OCI-LY1 (cell line): ENCODE measurements at regions not wholly inside any gene's neighbourhood (a gene's known extent, or its start where the extent isn't known, plus 50 kb on each side); places are given as distances from the start of the nearest gene placed in this dataset.

Experiments
- H2AFZ ChIP-seq: fragments of 200-600 bp; sonication (generic), shearing (Covaris generic); 2 replicates; pipeline ENCODE4 v1.6.0; 2014; ENCODE audit warnings: antibody characterized with exemption, mild to moderate bottlenecking, low read length
- H3F3A ChIP-seq: fragments of 200-600 bp; sonication (generic), shearing (Covaris generic); 2 replicates; pipeline ENCODE4 v1.6.0; 2014; ENCODE audit warnings: mild to moderate bottlenecking, antibody characterized with exemption, low read length, moderate library complexity; ENCODE audit not compliant: insufficient read depth
- H3K27ac ChIP-seq: fragments of 200-600 bp; sonication (generic); 2 replicates; pipeline ENCODE4 v1.5.1; 2014; ENCODE audit warnings: low read length, mixed run types, mild to moderate bottlenecking, low read depth; ENCODE audit not compliant: poor library complexity, severe bottlenecking
- H3K27me3 ChIP-seq: fragments of 200-600 bp; sonication (generic); 2 replicates; pipeline ENCODE4 v1.6.0; 2014; ENCODE audit warnings: antibody characterized with exemption, mild to moderate bottlenecking, low read length, moderate library complexity; ENCODE audit not compliant: insufficient read depth
- H3K36me3 ChIP-seq: fragments of 200-600 bp; sonication (generic); 2 replicates; pipeline ENCODE4 v1.6.1; 2014; ENCODE audit warnings: mild to moderate bottlenecking, antibody characterized with exemption, low read length, moderate library complexity, mixed read lengths; ENCODE audit not compliant: insufficient read depth
- H3K4me1 ChIP-seq: fragments of 200-600 bp; sonication (generic); 2 replicates; pipeline ENCODE4 v1.5.1; 2014; ENCODE audit warnings: mild to moderate bottlenecking, low read length, moderate library complexity; ENCODE audit not compliant: insufficient read depth, severe bottlenecking
- H3K4me2 ChIP-seq: fragments of 200-600 bp; sonication (generic), shearing (Covaris generic); 2 replicates; pipeline ENCODE4 v1.6.1; 2014; ENCODE audit warnings: low read length
- H3K4me3 ChIP-seq: fragments of 200-600 bp; sonication (generic); 2 replicates; pipeline ENCODE4 v1.5.1; 2014; ENCODE audit warnings: low read length, low read depth, mild to moderate bottlenecking, mixed read lengths; ENCODE audit not compliant: poor library complexity, severe bottlenecking
- H3K79me2 ChIP-seq: fragments of 200-600 bp; shearing (Covaris generic); 2 replicates; pipeline ENCODE4 v1.6.1; 2016; ENCODE audit warnings: mixed run types, low read length, mixed read lengths; ENCODE audit not compliant: insufficient read depth
- H3K9ac ChIP-seq: fragments of 200-600 bp; sonication (generic), shearing (Covaris generic); 2 replicates; pipeline ENCODE4 v1.6.1; 2014; ENCODE audit warnings: mild to moderate bottlenecking, low read length, mixed read lengths
- H3K9me2 ChIP-seq: fragments of 200-600 bp; sonication (generic), shearing (Covaris generic); 2 replicates; pipeline ENCODE4 v1.6.1; 2014; ENCODE audit warnings: low read depth, mild to moderate bottlenecking, low read length, mixed read lengths
- H3K9me3 ChIP-seq: fragments of 200-600 bp; shearing (Covaris generic); 2 replicates; pipeline ENCODE4 v1.6.1; 2014; ENCODE audit warnings: low read length, mixed read lengths
- H4K20me1 ChIP-seq: fragments of 200-600 bp; sonication (generic), shearing (Covaris generic); 2 replicates; pipeline ENCODE4 v1.6.0; 2016; ENCODE audit warnings: mild to moderate bottlenecking, low read length; ENCODE audit not compliant: insufficient read depth
- CTCF ChIP-seq: fragments of 200-600 bp; sonication (generic), shearing (Covaris generic); IDR thresholded peaks from 2 replicates; pipeline ENCODE4 v1.5.1; 2017; ENCODE audit warnings: mild to moderate bottlenecking, antibody characterized with exemption, low read length, moderate library complexity, mixed read lengths
- EZH2 ChIP-seq: fragments of 200-600 bp; sonication (generic), shearing (Covaris generic); IDR thresholded peaks from 2 replicates; pipeline ENCODE4 v1.8.0; 2017; ENCODE audit warnings: borderline replicate concordance, mixed run types, mild to moderate bottlenecking, antibody characterized with exemption, low read length, moderate library complexity, mixed read lengths

- H2AFZ ChIP-seq: no peak overlapping the region
- H3K79me2 ChIP-seq: no peaks in the 10 kb centered on the region
- no peaks in the 10 kb centered on the region for H3K36me3 ChIP-seq
- H3K4me1 ChIP-seq: no peaks in the 10 kb centered on the region
- H3K27ac ChIP-seq: no peak overlapping the region
- no peak overlapping the region for H3K4me2 ChIP-seq
- no peaks in the 10 kb centered on the region for H3F3A ChIP-seq
- no peaks in the 10 kb centered on the region for H3K27me3 ChIP-seq
- H4K20me1 ChIP-seq: no peaks in the 10 kb centered on the region
- no peak for TF ChIP-seq EZH2
- TF ChIP-seq CTCF: no peak
- no peak overlapping the region for H3K4me3 ChIP-seq
- H3K9me3 ChIP-seq: no peaks in the 10 kb centered on the region
- H3K9ac ChIP-seq: no peak overlapping the region
- H3K9me2 ChIP-seq: no peaks in the 10 kb centered on the region
Measured at GRCh38 chr17:12512694-12513355, 152.9 kb upstream of the MYOCD start.

- Histone ChIP-seq H3K9me3 (no peaks in the 10 kb centered on the region), H3K4me2 (no peak overlapping the region), H3K36me3 (no peaks in the 10 kb centered on the region), H4K20me1 (no peaks in the 10 kb centered on the region), H3K9ac (no peak overlapping the region), H3K27ac (no peak overlapping the region), H3K9me2 (no peaks in the 10 kb centered on the region), H3K4me1 (no peaks in the 10 kb centered on the region), H3K27me3 (no peaks in the 10 kb centered on the region), H3K4me3 (no peak overlapping the region), H3K79me2 (no peaks in the 10 kb centered on the region), H2AFZ (no peak overlapping the region), H3F3A (no peaks in the 10 kb centered on the region)
- TF ChIP-seq EZH2 (no peak), CTCF (no peak)
Measured at GRCh38 chr17:12514596-12514995, 151.1 kb upstream of the MYOCD start.

GRCh38 chr17:12519956-12520594 is 145.6 kb upstream of the MYOCD start:
- Histone ChIP-seq H3K9me2 (no peaks in the 10 kb centered on the region), H3K79me2 (no peaks in the 10 kb centered on the region), H4K20me1 (no peaks in the 10 kb centered on the region), H3K4me1 (no peaks in the 10 kb centered on the region), H3K27ac (no peak overlapping the region), H3K4me2 (no peak overlapping the region), H3K9ac (no peak overlapping the region), H3K27me3 (no peaks in the 10 kb centered on the region), H3K9me3 (no peaks in the 10 kb centered on the region), H3F3A (no peaks in the 10 kb centered on the region), H3K4me3 (no peak overlapping the region), H3K36me3 (no peaks in the 10 kb centered on the region), H2AFZ (no peak overlapping the region)
- no peak for TF ChIP-seq EZH2
